ENCODE measurements at regions not wholly inside any gene's neighbourhood (a gene's known extent, or its start where the extent isn't known, plus 50 kb on each side); places are given as distances from the start of the nearest gene placed in this dataset.
A peak's percentile ranks its signal among the peaks of the same experiment; 100 is the strongest.

- no peaks in the 10 kb centered on the region for H3K36me3 ChIP-seq
- DNase-seq = no peak
- no peak overlapping the region for H3K4me3 ChIP-seq
- H3K4me1 ChIP-seq = peaks cover 8 to 30% of the 10 kb centered on the region in 2 donors
- intact Hi-C loops (cut with DNase I) = no loop called here
- no peak for TF ChIP-seq CTCF (IDR thresholded peaks at IDR 0.05)
- no peak overlapping the region for H3K27ac ChIP-seq
- H3K9me3 ChIP-seq = no peaks in the 10 kb centered on the region
- ATAC-seq = no peak
- peaks cover 0 to 12% of the 10 kb centered on the region in 2 donors for H3K27me3 ChIP-seq
Measured at GRCh38 chr10:78752708-78753107, 316.1 kb upstream of the ZMIZ1 start.

- Histone ChIP-seq H3K36me3 (no peaks in the 10 kb centered on the region), H3K9me3 (no peaks in the 10 kb centered on the region), H3K27ac (no peak overlapping the region), H3K4me1 (peaks cover 8 to 36% of the 10 kb centered on the region in 2 donors), H3K27me3 (peaks cover 0 to 12% of the 10 kb centered on the region in 2 donors), H3K4me3 (no peak overlapping the region)
- DNase-seq = peak in 1 of 4 donors; percentile 65
- no peak for TF ChIP-seq CTCF (IDR thresholded peaks at IDR 0.05)
- intact Hi-C loops (cut with DNase I) = no loop called here
- ATAC-seq = no peak
Measured at GRCh38 chr10:78754269-78755062, 314.3 kb upstream of the ZMIZ1 start.

- DNase-seq = no peak
- Histone ChIP-seq H3K9me3 (no peaks in the 10 kb centered on the region), H3K4me3 (no peak overlapping the region), H3K27ac (no peak overlapping the region), H3K27me3 (peaks cover 0 to 12% of the 10 kb centered on the region in 2 donors), H3K36me3 (no peaks in the 10 kb centered on the region), H3K4me1 (peaks cover 8 to 36% of the 10 kb centered on the region in 2 donors)
- no peak for TF ChIP-seq CTCF (IDR thresholded peaks at IDR 0.05)
- intact Hi-C loops (cut with DNase I) = no loop called here
- ATAC-seq = no peak
Measured at GRCh38 chr10:78755063-78755701, 313.6 kb upstream of the ZMIZ1 start.

GRCh38 chr10:78755877-78756455, 312.8 kb upstream of the ZMIZ1 start:
- ATAC-seq (no peak), DNase-seq (no peak)
- Histone ChIP-seq H3K4me3 (no peak overlapping the region), H3K27ac (peak overlapping the region; percentile 67 to 82), H3K9me3 (no peaks in the 10 kb centered on the region), H3K4me1 (peaks cover 8 to 36% of the 10 kb centered on the region in 2 donors), H3K27me3 (peaks cover 0 to 12% of the 10 kb centered on the region in 2 donors), H3K36me3 (no peaks in the 10 kb centered on the region)
- no peak for TF ChIP-seq CTCF (IDR thresholded peaks at IDR 0.05)
- intact Hi-C loops (cut with DNase I) = no loop called here

All from left lung (tissue), 4 donors.